ENCODE measurements at regions not wholly inside any gene's neighbourhood (a gene's known extent, or its start where the extent isn't known, plus 50 kb on each side); places are given as distances from the start of the nearest gene placed in this dataset.

- 81% methylated on average over 4 of the region's 4 CpGs for WGBS (ENCODE audit: low lambda C conversion rate, missing lambda C conversion rate)
- no peak overlapping the region for H2AFZ ChIP-seq
- no peaks in the 10 kb centered on the region for H3K4me1 ChIP-seq (ENCODE audit: insufficient read depth)
- H3K36me3 ChIP-seq (replicated peaks; ENCODE audit: insufficient read depth, low read depth) = no peaks in the 10 kb centered on the region
- no peaks in the 10 kb centered on the region for H4K20me1 ChIP-seq (ENCODE audit: insufficient read depth, poor library complexity, severe bottlenecking)
- no peaks in the 10 kb centered on the region for H3K79me2 ChIP-seq
- no peak overlapping the region for H3K4me2 ChIP-seq
- no peak for DNase-seq (ENCODE audit: low spot score)
- no peak overlapping the region for H3K27ac ChIP-seq
- peaks cover 3% of the 10 kb centered on the region for H3K27me3 ChIP-seq
- no peaks in the 10 kb centered on the region for H3K9me3 ChIP-seq (ENCODE audit: low read depth)
- no peak overlapping the region for H3K4me3 ChIP-seq
- no peaks in the 10 kb centered on the region for H3K9me2 ChIP-seq (replicated peaks; ENCODE audit: insufficient read depth)
- TF ChIP-seq CTCF (IDR thresholded peaks at IDR 0.05; ENCODE audit: poor library complexity) (no peak), EZH2phosphoT487 (IDR thresholded peaks at IDR 0.05; ENCODE audit: low read depth, severe bottlenecking, unreplicated experiment) (no peak), EZH2 (IDR thresholded peaks at IDR 0.05; ENCODE audit: borderline replicate concordance) (no peak)
Measured at GRCh38 chr3:63094642-63095408, 183.3 kb upstream of the SYNPR start.

DNA sequence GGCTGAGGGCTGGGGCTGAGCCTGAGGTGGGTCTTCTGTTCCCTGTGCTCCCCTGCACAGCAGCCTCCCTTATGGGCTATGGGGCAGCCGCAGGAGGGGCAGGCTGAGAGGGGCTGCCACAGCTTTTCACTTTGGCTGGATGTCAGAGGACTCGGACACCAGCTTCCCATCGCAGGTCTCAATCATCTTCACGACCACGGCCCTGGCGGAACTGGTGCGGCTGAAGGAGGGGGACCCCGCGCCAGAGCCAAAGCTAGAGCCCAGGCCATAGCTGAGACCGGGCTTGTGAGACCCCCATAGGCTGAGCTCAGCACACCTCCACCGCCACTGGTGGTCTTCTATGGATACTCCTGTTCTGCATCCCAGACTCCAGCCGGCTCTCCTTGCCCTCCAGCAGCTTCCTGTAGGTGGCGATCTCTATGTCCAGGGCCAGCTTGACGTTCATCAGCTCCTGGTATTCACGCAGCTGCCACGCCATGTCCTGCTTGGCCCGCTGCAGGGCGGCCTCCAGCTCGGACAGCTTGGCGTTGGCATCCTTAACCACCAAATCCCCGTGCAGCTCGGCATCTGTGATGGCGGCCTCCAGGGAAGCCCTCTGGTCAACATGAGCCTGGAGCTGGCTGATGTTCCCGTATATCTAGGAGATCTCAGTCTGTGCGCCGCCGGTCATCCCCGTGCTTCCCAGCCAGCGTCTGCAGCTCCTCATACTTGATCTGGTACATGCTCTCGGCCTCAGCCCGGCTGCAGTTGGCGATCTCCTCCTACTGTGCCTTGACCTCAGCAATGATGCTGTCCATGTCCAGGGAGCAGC is 181.7 kb upstream of the SYNPR start:
- Histone ChIP-seq H3K79me2 (no peaks in the 10 kb centered on the region), H3K9me3 (ENCODE audit: low read depth) (no peaks in the 10 kb centered on the region), H3K9me2 (replicated peaks; ENCODE audit: insufficient read depth) (no peaks in the 10 kb centered on the region), H3K4me2 (no peak overlapping the region), H2AFZ (no peak overlapping the region), H3K27ac (no peak overlapping the region), H3K27me3 (peaks cover 3% of the 10 kb centered on the region), H3K36me3 (replicated peaks; ENCODE audit: insufficient read depth, low read depth) (no peaks in the 10 kb centered on the region), H4K20me1 (ENCODE audit: insufficient read depth, poor library complexity, severe bottlenecking) (no peaks in the 10 kb centered on the region), H3K4me1 (ENCODE audit: insufficient read depth) (no peaks in the 10 kb centered on the region), H3K4me3 (no peak overlapping the region)
- 93% methylated on average over 29 of the region's 32 CpGs for WGBS (ENCODE audit: low lambda C conversion rate, missing lambda C conversion rate)
- TF ChIP-seq EZH2phosphoT487 (IDR thresholded peaks at IDR 0.05; ENCODE audit: low read depth, severe bottlenecking, unreplicated experiment) (no peak), EZH2 (IDR thresholded peaks at IDR 0.05; ENCODE audit: borderline replicate concordance) (no peak), CTCF (IDR thresholded peaks at IDR 0.05; ENCODE audit: poor library complexity) (no peak)
- DNase-seq (ENCODE audit: low spot score) = no peak

DNA sequence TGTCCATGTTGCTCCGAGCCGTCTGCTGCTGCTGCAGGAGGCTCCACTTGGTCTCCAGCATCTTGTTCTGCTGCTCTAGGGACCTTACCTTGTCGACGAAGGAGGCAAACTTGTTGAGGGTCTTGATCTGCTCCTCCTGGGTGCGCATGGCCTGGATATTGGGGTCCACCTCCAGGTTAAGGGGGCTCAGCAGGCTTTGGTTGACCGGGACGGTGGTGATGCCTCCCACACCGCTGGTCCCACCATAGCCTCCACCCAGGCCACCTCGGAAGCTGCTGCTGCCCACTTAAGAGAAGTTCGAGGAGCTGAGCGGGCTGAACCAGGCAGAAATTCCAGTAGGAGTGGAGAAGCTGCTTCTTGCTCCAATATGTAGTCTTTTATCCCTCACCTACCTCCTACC is 180.7 kb upstream of the SYNPR start:
- Histone ChIP-seq H3K9me2 (replicated peaks; ENCODE audit: insufficient read depth) (no peaks in the 10 kb centered on the region), H2AFZ (no peak overlapping the region), H3K79me2 (no peaks in the 10 kb centered on the region), H3K36me3 (replicated peaks; ENCODE audit: insufficient read depth, low read depth) (no peaks in the 10 kb centered on the region), H3K4me3 (no peak overlapping the region), H3K4me2 (no peak overlapping the region), H3K9me3 (ENCODE audit: low read depth) (no peaks in the 10 kb centered on the region), H3K4me1 (ENCODE audit: insufficient read depth) (no peaks in the 10 kb centered on the region), H4K20me1 (ENCODE audit: insufficient read depth, poor library complexity, severe bottlenecking) (no peaks in the 10 kb centered on the region), H3K27me3 (peaks cover 3% of the 10 kb centered on the region), H3K27ac (no peak overlapping the region)
- TF ChIP-seq CTCF (IDR thresholded peaks at IDR 0.05; ENCODE audit: poor library complexity) (no peak), EZH2 (IDR thresholded peaks at IDR 0.05; ENCODE audit: borderline replicate concordance) (no peak)
- 95% methylated on average over 11 of the region's 11 CpGs for WGBS (ENCODE audit: low lambda C conversion rate, missing lambda C conversion rate)
- DNase-seq (ENCODE audit: low spot score) = no peak

Data from hepatocyte (in vitro differentiated cells).